Erythroblast (primary cell): ENCODE measurements at regions not wholly inside any gene's neighbourhood (a gene's known extent, or its start where the extent isn't known, plus 50 kb on each side); places are given as distances from the start of the nearest gene placed in this dataset.

Source experiments
- DNase-seq, 2 experiments: peaks; one replicate each; lab custom pipeline; 2025; lab: John Stamatoyannopoulos, UW
- GATA1 ChIP-seq: IDR thresholded peaks from 2 replicates; pipeline ENCODE4 v1.6.1; 2011; ENCODE audit warnings: low read depth, mild to moderate bottlenecking, control low read depth, low read length, moderate library complexity
- POLR2A ChIP-seq: IDR thresholded peaks from 2 replicates; pipeline ENCODE4 v1.6.1; 2011; ENCODE audit warnings: mild to moderate bottlenecking, low read length

GRCh38 chr11:64449381-64450167, 90.6 kb downstream of the RPS6KA4 start:
- no peak for TF ChIP-seq POLR2A
- no peak for TF ChIP-seq GATA1
- DNase-seq = peak; percentile 68 to 78

GRCh38 chr11:64450168-64450560, 91.2 kb downstream of the RPS6KA4 start:
- TF ChIP-seq GATA1 = no peak
- TF ChIP-seq POLR2A = no peak
- no peak for DNase-seq

GRCh38 chr11:64451856-64452255, 92.9 kb downstream of the RPS6KA4 start:
- TF ChIP-seq POLR2A = no peak
- no peak for TF ChIP-seq GATA1
- DNase-seq = no peak

GRCh38 chr11:64453466-64453865, 94.5 kb downstream of the RPS6KA4 start:
- DNase-seq = no peak
- TF ChIP-seq GATA1 = no peak
- no peak for TF ChIP-seq POLR2A

- TF ChIP-seq GATA1 = no peak
- TF ChIP-seq POLR2A = no peak
- no peak for DNase-seq
These were observed 96.7 kb downstream of the RPS6KA4 start for GRCh38 chr11:64455456-64456261.

GRCh38 chr11:64456509-64457320, 97.8 kb downstream of the RPS6KA4 start:
- TF ChIP-seq POLR2A (no peak), GATA1 (no peak)
- no peak for DNase-seq

- DNase-seq = no peak
- TF ChIP-seq GATA1 (no peak), POLR2A (no peak)
These were observed 98.2 kb upstream of the SLC22A11 start for GRCh38 chr11:64457416-64458010.

- no peak for DNase-seq
- TF ChIP-seq GATA1 (no peak), POLR2A (no peak)
These were observed 96.7 kb upstream of the SLC22A11 start for GRCh38 chr11:64458997-64459396.

GRCh38 chr11:64459609-64460008, 96.1 kb upstream of the SLC22A11 start:
- no peak for TF ChIP-seq POLR2A
- TF ChIP-seq GATA1 = no peak
- no peak for DNase-seq

- TF ChIP-seq POLR2A (no peak), GATA1 (no peak)
- no peak for DNase-seq
These were observed 94.7 kb upstream of the SLC22A11 start for GRCh38 chr11:64461081-64461480.

- no peak for DNase-seq
These were observed 89.5 kb upstream of the SLC22A11 start for GRCh38 chr11:64466115-64466718.

GRCh38 chr11:64469288-64469687, 86.5 kb upstream of the SLC22A11 start:
- DNase-seq = no peak
- TF ChIP-seq GATA1 (no peak), POLR2A (no peak)

More at GRCh38 chr11:64466115-64466718, 89.5 kb upstream of the SLC22A11 start:
- no peak for TF ChIP-seq POLR2A
- no peak for TF ChIP-seq GATA1
